GM19239 (cell line): ENCODE measurements at regions not wholly inside any gene's neighbourhood (a gene's known extent, or its start where the extent isn't known, plus 50 kb on each side); places are given as distances from the start of the nearest gene placed in this dataset.
"Not testable (repeated sequence)": the region's sequence is repeated elsewhere in the genome, so short reads cannot be mapped to it uniquely, and the experiment has no call there.

ENCODE experiments used
- DNase-seq: peaks from one replicate; pipeline ENCODE4 v3.0.0; 2011; ENCODE audit warnings: low spot score; ENCODE audit not compliant: insufficient read length
- FAIRE-seq: peaks from 2 replicates; lab custom pipeline; 2011; peaks lifted over from hg19 to GRCh38; lab: Jason Lieb, UNC

GRCh38 chr22:27101288-27101687 is 443.9 kb downstream of the MIAT start:
- no peak for DNase-seq
- no peak for FAIRE-seq

GRCh38 chr22:27104449-27104848 is 447.1 kb downstream of the MIAT start:
- DNase-seq (no peak), FAIRE-seq (no peak)

GRCh38 chr22:27105142-27106025 is 448.0 kb downstream of the MIAT start:
- no peak for FAIRE-seq
- no peak for DNase-seq

- no peak for FAIRE-seq
- no peak for DNase-seq
Measured at GRCh38 chr22:27106985-27107384, 449.6 kb downstream of the MIAT start.

GRCh38 chr22:27107386-27107785 is 450.0 kb downstream of the MIAT start:
- DNase-seq, result no peak
- FAIRE-seq, result no peak

- no peak for FAIRE-seq
- no peak for DNase-seq
Measured at GRCh38 chr22:27107824-27108223, 450.4 kb downstream of the MIAT start.

GRCh38 chr22:27108425-27109114 is 451.2 kb downstream of the MIAT start:
- FAIRE-seq (no peak), DNase-seq (no peak)

GRCh38 chr22:27109406-27109805 is 452.0 kb downstream of the MIAT start:
- DNase-seq, FAIRE-seq: not testable (repeated sequence)

- DNase-seq (no peak), FAIRE-seq (no peak)
Measured at GRCh38 chr22:27110665-27111451, 453.5 kb downstream of the MIAT start.

GRCh38 chr22:27111796-27112672 is 454.6 kb downstream of the MIAT start:
- FAIRE-seq, result no peak
- no peak for DNase-seq

- no peak for DNase-seq
- FAIRE-seq, result no peak
Measured at GRCh38 chr22:27113211-27113635, 455.8 kb downstream of the MIAT start.

- FAIRE-seq, result no peak
- DNase-seq, result no peak
Measured at GRCh38 chr22:27113641-27114040, 456.3 kb downstream of the MIAT start.

GRCh38 chr22:27114186-27114585 is 456.8 kb downstream of the MIAT start:
- DNase-seq (no peak), FAIRE-seq (no peak)

GRCh38 chr22:27115410-27115809 is 458.0 kb downstream of the MIAT start:
- DNase-seq, result no peak
- no peak for FAIRE-seq

GRCh38 chr22:27115816-27116256 is 458.4 kb downstream of the MIAT start:
- FAIRE-seq (no peak), DNase-seq (no peak)

- FAIRE-seq, result no peak
- DNase-seq, result no peak
Measured at GRCh38 chr22:27116312-27117086, 459.1 kb downstream of the MIAT start.

- FAIRE-seq, result no peak
- no peak for DNase-seq
Measured at GRCh38 chr22:27120036-27120435, 462.6 kb downstream of the MIAT start.

- no peak for DNase-seq
- FAIRE-seq, result no peak
Measured at GRCh38 chr22:27122574-27122973, 465.2 kb downstream of the MIAT start.

GRCh38 chr22:27123880-27124279 is 466.5 kb downstream of the MIAT start:
- FAIRE-seq (no peak), DNase-seq (no peak)
